ENCODE measurements at regions not wholly inside any gene's neighbourhood (a gene's known extent, or its start where the extent isn't known, plus 50 kb on each side); places are given as distances from the start of the nearest gene placed in this dataset.

GRCh38 chr10:107848726-107849360 lies 684.3 kb upstream of the SORCS1 start:
- TF ChIP-seq CTCF (IDR thresholded peaks at IDR 0.05) (no peak), EP300 (IDR thresholded peaks at IDR 0.05) (no peak)

All from ovary (tissue), 3 donors.